ENCODE measurements at regions not wholly inside any gene's neighbourhood (a gene's known extent, or its start where the extent isn't known, plus 50 kb on each side); places are given as distances from the start of the nearest gene placed in this dataset.

DNA sequence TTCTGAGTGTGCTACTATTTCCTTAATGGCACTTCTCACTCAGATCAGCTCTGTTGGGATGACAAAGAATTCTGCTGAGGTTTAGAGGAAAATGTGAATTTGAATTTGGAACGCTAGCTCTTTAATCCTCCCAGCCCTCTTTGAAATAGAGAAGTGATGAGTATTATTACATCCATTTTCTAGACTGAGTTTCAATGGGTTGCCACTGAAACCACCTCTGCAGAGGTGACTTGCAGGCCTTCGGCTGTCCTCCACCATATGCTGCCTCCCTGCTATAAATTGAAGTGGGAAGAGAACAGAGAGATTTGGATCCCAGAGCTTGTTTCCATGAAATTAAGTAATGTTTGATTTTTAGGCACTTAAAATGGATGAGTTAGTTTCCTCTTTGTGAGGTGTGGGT is 363.2 kb upstream of the SNX7 start:
- TF ChIP-seq, protein P1, sequence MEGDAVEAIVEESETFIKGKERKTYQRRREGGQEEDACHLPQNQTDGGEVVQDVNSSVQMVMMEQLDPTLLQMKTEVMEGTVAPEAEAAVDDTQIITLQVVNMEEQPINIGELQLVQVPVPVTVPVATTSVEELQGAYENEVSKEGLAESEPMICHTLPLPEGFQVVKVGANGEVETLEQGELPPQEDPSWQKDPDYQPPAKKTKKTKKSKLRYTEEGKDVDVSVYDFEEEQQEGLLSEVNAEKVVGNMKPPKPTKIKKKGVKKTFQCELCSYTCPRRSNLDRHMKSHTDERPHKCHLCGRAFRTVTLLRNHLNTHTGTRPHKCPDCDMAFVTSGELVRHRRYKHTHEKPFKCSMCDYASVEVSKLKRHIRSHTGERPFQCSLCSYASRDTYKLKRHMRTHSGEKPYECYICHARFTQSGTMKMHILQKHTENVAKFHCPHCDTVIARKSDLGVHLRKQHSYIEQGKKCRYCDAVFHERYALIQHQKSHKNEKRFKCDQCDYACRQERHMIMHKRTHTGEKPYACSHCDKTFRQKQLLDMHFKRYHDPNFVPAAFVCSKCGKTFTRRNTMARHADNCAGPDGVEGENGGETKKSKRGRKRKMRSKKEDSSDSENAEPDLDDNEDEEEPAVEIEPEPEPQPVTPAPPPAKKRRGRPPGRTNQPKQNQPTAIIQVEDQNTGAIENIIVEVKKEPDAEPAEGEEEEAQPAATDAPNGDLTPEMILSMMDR (IDR thresholded peaks at IDR 0.05) = no peak
- no peak for TF ChIP-seq EP300 (IDR thresholded peaks at IDR 0.05)
- no peak for TF ChIP-seq POLR2AphosphoS5 (IDR thresholded peaks at IDR 0.05)
- no peak for TF ChIP-seq POLR2A (IDR thresholded peaks at IDR 0.05)
